Ecto neural progenitor cell (in vitro differentiated cells): ENCODE measurements at regions not wholly inside any gene's neighbourhood (a gene's known extent, or its start where the extent isn't known, plus 50 kb on each side); places are given as distances from the start of the nearest gene placed in this dataset.
A peak's percentile ranks its signal among the peaks of the same experiment; 100 is the strongest.

Experiments
- DNase-seq: peaks from one replicate; pipeline ENCODE4 v3.0.0-alpha.2; 2018; ENCODE audit warnings: low spot score

DNA sequence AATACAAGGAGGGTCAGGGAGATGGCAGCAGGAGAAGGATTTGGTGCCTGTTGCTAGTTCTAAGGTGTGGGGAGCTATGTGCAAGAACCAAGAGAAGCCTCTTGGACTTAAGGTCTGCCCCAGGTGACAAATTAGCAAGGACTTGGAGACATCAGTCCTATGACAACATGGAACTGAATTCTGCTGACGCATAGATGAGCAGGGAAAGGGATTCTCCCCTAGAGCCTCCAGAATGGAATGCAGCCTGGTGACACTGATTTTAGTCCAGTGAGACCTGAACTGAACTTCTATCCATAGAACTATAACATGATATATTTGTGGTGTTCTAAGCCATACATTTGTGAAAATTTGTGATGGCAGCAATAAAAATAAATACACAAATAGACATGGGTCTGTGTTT lies 215.6 kb downstream of the ESM1 start:
- DNase-seq = no peak

- DNase-seq = no peak
Measured at GRCh38 chr5:54769072-54769471, 216.3 kb downstream of the ESM1 start.

- no peak for DNase-seq
Measured at GRCh38 chr5:54766748-54767147, 218.6 kb downstream of the ESM1 start.

GRCh38 chr5:54765165-54766028 lies 220.0 kb downstream of the ESM1 start:
- no peak for DNase-seq

DNA sequence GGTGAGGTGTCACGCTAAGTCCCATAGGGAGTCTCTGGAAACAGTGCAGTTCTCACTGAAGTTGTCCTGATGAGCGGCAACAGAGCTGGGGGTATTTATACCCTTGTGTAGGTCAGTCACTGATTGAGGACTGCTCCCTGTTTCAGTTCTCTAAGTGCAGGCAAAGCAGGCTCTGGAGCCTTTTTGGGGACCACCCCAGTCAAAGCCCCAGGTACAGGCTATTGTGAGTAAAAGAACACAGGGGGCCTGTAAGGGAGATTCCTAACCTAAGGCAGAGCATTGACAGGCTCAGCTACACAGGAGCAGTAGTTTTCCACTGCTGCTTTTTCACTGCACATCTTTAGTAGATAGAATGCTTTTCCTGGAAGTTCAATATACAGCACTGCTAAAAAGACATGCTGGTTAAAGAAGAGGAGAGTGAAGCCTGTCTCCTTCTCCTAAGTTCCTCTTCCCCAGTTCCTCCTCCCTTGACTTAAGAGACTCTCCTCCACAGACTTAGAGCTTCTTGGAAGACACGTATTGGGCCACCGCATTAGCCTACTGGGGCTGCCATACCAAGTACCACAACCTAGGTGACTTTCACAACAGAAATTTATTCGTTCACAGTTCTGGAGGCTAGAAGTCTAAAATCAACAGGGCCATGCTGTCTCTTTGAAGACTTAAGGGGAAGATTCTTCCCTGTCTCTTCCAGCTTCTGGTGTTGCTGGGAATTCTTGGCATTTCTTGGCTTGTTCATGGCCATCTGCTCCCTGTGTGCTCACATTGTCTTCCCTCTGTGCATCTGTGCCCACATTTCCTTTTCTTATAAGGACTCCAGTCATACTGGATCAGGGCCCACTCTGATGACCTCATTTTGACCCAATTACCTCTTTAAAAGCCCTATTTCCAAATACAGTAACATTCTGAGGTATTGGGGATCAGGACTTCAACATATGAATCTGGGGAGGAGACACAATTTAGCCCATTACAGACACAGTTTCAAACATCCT lies 221.0 kb downstream of the ESM1 start:
- no peak for DNase-seq

GRCh38 chr5:54761213-54761701 lies 224.1 kb downstream of the ESM1 start:
- DNase-seq = no peak

DNA sequence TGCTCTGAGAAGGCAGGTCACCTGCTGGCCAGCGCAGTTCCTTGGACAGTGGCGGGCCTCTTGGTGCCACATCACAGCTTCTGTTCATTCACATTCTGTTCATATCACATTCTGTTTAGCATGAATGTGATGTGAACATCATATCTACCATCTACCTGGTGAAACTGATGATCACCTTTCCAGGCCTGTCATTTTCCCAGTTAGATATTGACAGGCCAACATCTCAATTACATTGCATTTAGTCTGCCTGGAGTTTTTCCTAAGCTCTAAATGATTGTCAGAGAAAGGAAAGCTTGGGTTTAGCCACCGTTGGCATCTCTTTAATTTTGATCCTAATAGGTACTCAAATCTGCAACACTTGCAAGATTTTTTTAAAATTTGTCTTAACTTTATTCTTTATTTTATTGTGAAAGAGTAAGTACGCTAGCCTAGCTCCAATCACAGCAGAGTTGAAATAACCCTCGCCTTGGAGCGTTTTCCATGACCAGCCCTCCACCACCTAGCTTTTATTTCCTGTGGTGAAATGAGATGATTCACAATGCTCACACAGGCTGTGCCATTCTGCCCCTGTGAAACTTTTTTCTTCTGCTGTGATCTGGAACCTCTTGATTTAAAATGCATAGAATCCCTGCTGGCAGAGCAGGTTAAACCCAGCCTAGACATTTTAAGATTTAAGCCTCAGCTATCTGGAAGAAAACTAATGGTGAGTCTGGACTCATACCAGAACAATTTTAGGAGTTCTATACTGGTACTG lies 225.0 kb downstream of the ESM1 start:
- DNase-seq = no peak

DNA sequence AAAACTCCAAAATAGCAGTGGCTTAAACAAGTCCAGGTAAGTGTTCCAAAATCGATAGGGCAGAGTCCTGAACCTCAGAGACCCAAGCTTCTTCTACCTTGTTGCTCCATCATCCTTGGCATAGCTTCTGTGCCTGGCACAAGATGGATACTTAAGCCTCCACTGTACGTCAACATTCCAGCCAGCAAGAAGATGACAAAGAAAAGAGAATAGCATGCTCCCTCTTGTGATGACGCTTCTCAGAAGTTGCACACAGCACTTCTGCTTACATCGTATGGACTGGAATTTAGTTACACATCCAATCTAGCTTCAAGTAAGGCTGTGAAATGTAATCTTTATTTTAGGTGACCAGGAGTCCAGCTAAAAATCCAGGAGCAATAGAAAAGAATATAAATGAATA lies 227.4 kb downstream of the ESM1 start:
- DNase-seq = no peak

DNA sequence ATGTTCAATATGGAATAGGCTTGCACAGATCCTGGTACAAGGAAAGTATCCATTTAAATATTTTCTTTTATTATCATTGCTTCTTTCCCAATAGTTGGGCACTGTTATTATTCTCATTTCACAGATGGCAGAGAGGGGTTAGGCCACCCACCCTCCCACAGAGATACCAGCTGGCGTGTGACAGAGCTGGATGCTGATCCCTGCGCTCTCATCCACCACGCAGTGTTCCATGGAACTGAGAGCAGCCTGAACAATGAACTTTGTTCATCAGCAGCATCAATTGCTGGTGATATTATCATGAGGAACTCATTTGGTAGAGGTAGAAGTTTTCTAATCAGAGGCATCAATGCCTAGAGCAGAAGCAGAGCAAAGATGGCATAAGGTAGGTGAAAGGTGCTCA lies 227.9 kb downstream of the ESM1 start:
- DNase-seq = no peak

DNA sequence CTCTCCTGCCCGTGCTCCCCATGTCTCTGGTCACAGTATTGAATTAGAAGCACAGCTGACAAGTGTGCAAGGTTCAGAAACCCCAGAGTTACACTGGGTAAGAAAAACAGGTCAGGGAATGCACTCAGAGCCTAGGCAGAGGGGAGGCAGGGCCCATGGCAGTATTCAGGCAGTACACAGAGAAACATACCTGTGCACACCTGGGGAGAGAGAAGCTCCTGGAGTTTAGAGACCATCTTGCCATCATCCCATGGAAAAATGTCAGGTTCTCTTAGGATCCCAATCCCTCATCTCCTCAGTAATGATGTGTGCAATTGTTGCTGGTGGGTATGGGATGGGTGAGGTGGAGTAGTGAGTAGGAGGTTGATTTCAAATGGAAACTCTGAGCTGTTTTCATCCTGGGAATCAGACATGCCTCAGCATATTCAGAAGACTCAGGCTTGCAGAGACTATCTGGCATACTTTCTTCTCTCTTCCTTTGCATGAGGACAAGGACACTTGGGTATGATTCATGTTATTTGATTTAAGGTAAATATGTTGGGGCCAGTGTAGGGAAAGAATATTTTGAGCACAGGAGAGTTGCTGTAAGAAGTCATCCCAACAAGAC lies 228.5 kb downstream of the ESM1 start:
- peak; percentile 18 for DNase-seq

DNA sequence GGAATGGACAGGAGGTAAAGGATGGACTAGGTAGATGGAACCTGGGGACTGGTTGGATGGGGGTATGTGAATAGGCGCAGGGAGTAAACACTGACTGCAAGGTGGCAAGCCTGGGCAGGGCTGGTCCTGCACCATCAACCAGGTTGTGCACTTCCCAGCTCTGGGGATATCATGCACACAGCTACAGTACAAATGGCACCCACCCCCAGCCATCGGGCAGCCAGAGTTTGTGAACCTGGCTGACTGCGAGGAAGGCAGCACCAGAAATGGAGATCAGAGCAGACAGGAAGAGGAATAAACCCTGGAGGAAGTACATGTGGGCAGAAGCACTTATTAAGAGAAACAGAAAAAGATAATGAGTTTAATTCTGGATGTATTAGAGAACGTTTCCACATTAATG lies 229.1 kb downstream of the ESM1 start:
- DNase-seq = peak; percentile 16

- no peak for DNase-seq
Measured at GRCh38 chr5:54754878-54755277, 230.5 kb downstream of the ESM1 start.

DNA sequence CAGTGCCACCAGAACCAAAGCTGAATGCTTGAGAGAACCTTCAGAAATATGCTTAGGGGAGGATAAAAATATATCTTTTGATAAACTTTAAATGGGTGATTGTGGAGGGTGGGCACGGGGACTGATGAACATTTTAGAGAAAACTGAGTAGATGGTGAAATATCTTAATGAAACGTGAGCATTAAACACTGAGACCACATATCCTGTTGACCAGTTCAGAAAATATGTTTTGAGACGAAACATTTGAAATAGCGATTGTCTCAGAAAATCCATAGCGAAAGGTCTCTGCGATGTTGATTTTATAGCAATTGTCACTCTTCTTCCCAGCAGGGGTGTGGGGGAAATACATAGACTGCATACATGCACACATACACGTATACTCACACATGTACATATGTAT lies 231.0 kb downstream of the ESM1 start:
- no peak for DNase-seq

DNA sequence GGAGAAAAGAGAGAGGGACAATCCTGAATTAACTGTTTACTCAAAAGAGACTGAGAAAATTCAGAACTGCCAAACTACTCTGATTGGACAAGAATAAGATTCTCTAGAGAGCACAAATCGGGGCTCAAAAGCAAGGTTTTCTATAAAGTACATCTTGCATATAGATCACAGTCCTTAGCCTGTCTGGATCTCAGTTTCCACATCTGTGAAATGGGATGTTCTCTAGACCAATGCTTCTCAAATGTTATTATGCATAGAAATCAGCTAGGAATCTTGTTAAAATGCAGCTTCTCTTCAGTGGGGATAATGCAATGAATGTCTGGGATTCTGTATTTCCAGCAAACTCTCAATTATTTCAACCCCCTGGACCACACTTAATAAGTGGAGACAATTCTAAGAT lies 231.6 kb downstream of the ESM1 start:
- DNase-seq = no peak

DNA sequence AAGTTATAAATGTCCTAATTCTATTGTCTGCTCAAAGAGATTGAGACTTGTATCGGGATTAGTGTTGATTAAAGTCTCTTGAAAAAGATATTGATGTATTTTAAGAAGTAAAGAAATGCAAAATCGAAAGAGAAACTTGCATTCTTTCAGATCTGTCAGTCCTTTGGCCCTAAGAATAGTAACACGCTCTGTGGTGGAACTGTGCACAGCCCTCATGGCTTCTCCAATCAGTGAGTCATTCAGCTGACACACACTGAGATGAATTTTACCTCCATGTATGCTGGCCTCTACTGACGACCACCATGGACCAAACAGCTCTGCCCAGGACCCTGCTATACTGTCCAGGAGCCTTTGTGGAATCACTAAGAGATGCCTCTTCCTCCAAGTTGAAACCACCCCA lies 232.4 kb downstream of the ESM1 start:
- no peak for DNase-seq

DNA sequence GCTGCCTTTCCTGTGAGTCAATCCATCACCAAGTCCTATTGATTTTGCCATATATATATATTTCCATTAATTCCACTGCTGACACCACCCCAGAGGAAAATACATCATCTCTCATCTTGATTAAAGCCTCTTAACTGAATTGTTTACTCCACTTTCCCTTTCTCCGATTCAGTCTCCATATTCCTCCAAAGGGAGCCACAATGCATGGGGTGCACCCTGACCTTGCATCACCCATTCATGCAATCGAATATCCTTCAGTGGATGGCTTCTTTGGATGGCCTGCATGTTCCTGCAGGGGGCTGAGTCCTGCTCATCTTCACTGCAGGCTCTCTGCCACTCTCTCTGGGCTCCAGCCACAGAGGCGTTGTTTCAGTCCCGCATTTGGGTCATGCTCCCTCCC lies 231.0 kb downstream of the SNX18 start:
- DNase-seq = no peak

DNA sequence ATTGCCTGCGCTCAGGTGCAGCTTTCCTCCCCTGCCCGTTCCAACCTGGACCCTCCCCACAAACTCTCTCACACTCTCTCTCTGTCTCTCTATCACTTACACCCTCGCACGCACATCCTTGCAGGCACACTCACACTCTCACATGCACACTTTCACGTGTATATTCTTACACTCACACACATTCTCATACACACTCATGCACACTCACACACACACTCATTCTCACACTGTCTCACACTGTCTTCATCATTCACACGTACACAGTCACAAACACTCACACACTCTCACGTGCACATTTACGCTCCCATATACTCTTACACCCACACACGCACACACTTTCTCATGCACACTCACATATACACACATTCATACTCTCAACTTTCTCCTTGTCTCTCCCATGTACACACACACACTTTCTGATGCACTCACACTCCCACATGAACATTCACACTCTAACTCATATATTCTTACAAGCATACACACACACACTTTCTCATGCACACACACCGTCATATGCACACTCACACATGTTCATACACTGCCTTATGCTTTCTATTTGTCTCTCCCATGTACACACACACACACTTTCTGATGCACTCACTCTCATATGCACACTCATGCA lies 229.3 kb downstream of the SNX18 start:
- DNase-seq = no peak

- no peak for DNase-seq
Measured at GRCh38 chr5:54746346-54746745, 228.8 kb downstream of the SNX18 start.

DNA sequence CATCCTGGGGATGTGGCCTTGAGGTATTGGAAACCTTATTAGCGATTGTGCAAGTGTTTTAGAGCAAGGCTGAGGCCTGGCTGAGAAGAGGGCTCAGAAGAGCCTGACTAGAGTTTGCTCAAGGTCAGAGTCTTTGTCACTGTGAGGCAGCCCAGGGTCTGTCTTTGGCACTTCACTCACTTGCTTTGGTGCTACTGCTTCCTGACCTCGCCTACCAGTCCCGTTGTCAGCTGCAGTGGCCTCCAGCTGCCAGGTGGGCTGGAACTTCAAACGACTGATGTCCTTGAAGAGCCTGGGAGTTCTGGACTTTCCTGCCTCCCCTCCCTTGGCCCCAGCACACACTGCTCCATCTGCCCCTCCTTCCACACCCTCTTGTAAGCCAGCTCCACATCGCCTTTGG lies 228.0 kb downstream of the SNX18 start:
- no peak for DNase-seq

GRCh38 chr5:54743997-54744788 lies 226.6 kb downstream of the SNX18 start:
- DNase-seq = no peak
